ENCODE measurements at regions not wholly inside any gene's neighbourhood (a gene's known extent, or its start where the extent isn't known, plus 50 kb on each side); places are given as distances from the start of the nearest gene placed in this dataset.

- TF ChIP-seq CTCF (IDR thresholded peaks at IDR 0.05) (no peak), POLR2A (IDR thresholded peaks at IDR 0.05) (no peak)
Measured at GRCh38 chr1:232274236-232274855, 355.6 kb downstream of the SIPA1L2 start.
